ENCODE measurements at regions not wholly inside any gene's neighbourhood (a gene's known extent, or its start where the extent isn't known, plus 50 kb on each side); places are given as distances from the start of the nearest gene placed in this dataset.
"Not testable (repeated sequence)": the region's sequence is repeated elsewhere in the genome, so short reads cannot be mapped to it uniquely, and the experiment has no call there.

DNA sequence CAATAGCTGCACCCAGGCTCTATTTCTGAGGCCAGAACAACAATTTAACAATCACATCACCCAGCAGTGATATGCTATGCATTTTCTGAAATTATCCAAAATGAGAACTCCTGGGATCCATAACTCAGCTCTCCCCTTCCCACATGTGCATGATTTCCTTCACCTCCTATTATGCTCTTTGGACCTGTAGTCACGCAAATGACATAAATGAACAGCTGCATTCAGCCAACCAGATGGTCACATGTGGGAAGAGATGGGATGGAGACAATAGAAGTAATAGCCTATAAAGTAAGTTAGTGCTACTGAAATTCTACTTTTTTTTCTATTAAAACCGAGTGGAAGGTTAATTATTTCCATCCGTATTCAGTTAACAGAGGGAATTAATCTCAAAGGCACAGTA lies 662.1 kb upstream of the ID4 start:
- no peaks in the 10 kb centered on the region for H3K4me1 Mint-ChIP-seq (ENCODE audit: low read depth)
- no peak for DNase-seq (ENCODE audit: low spot score)
- peaks cover 12% of the 10 kb centered on the region for H3K9me3 Mint-ChIP-seq
- intact Hi-C loops (cut with micrococcal nuclease): no loop called here
- H3K4me3 Mint-ChIP-seq: no peak overlapping the region
- H3K27me3 Mint-ChIP-seq (ENCODE audit: insufficient read depth): no peaks in the 10 kb centered on the region
- H3K27ac Mint-ChIP-seq: no peak overlapping the region
- H3K36me3 Mint-ChIP-seq (ENCODE audit: low read depth): no peaks in the 10 kb centered on the region

DNA sequence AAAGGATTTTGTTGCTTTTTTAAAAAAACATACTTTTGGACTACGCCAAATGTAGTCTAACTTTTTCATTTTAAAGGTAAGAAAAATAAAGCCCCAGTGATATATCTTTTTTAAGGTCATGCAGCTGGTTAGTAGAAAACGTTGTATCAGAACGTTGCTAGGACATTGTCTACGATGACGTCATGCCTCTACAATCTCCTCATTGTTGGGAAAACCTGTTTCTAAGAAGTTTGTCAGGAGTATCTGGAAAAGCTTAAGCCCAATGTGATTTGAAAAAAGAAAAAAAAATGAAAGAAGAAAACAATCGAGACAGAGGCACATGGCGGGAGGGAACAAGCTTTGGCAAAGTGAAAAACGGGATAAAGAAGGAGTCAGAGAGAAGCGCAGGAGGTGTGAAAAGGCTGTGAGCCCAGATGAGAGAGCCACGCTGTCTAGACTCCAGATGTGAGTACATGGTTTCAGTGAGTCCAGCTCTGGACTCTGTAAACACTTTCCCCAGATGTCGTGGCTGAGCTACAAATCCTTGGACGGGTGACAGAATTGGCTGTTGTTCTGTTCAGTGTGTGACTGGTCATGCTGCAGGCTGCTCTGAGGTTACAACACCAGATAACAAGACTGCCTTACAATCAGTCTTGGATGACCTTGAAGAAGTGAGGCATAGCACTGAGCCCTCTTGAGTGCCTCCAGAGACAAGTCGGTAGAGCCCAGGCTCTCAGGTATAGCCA lies 656.7 kb upstream of the ID4 start:
- intact Hi-C loops (cut with micrococcal nuclease): no loop called here
- no peaks in the 10 kb centered on the region for H3K36me3 Mint-ChIP-seq (ENCODE audit: low read depth)
- peaks cover 14% of the 10 kb centered on the region for H3K9me3 Mint-ChIP-seq
- DNase-seq (ENCODE audit: low spot score): no peak
- H3K4me1 Mint-ChIP-seq (ENCODE audit: low read depth): no peaks in the 10 kb centered on the region
- H3K27ac Mint-ChIP-seq: no peak overlapping the region
- no peaks in the 10 kb centered on the region for H3K27me3 Mint-ChIP-seq (ENCODE audit: insufficient read depth)
- H3K4me3 Mint-ChIP-seq: no peak overlapping the region

GRCh38 chr6:19181211-19181610 lies 656.0 kb upstream of the ID4 start:
- H3K4me3 Mint-ChIP-seq: no peak overlapping the region
- no peaks in the 10 kb centered on the region for H3K4me1 Mint-ChIP-seq (ENCODE audit: low read depth)
- H3K27me3 Mint-ChIP-seq (ENCODE audit: insufficient read depth): no peaks in the 10 kb centered on the region
- no peak for DNase-seq (ENCODE audit: low spot score)
- H3K9me3 Mint-ChIP-seq: peaks cover 14% of the 10 kb centered on the region
- intact Hi-C loops (cut with micrococcal nuclease): no loop called here
- H3K27ac Mint-ChIP-seq: no peak overlapping the region
- H3K36me3 Mint-ChIP-seq (ENCODE audit: low read depth): no peaks in the 10 kb centered on the region

DNA sequence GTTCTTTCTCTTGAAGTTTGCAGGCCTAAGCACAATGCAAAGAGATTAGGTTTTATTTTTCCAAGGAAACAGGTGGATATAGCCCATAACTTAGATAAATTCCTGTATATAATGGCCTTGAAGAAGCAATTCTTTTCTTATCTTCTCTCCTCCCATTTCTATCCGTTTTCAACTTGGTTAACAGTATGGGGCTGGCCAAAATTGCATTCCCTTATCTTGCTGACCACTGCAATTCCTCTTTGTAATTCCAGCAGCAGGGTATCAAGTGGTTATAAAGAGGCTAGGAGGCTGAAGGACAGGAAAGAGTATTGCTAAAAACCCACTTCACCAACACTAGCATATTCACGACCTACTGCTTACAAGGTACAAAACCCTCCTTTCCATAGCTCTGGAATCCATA lies 643.5 kb upstream of the ID4 start:
- H3K36me3 Mint-ChIP-seq (ENCODE audit: low read depth): no peaks in the 10 kb centered on the region

DNA sequence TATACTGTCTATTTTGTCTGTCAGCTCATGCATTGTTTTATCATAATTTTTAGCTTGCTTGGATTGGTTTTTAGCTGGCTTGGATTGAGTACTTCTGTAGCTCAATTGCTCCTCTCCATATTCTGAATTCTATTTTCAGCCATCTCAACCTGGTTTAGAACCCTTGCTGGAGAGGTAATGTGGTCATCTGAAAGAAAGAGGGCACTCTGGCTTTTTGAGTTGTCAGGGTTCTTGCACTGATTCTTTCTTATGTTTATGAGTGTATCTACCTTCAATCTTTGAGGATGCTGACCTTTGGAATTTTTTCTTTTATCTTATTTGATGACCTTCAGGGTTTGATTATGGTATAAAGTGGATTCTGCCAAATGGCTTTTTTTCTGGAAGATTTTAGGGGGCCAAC lies 632.7 kb upstream of the ID4 start:
- Mint-ChIP-seq H3K9me3 (peaks cover 10% of the 10 kb centered on the region), H3K36me3 (ENCODE audit: low read depth) (no peaks in the 10 kb centered on the region)
- no peak for DNase-seq (ENCODE audit: low spot score)

More for the DNA sequence above, 643.5 kb upstream of the ID4 start:
- Mint-ChIP-seq H3K4me3 (no peak overlapping the region), H3K27me3 (ENCODE audit: insufficient read depth) (no peaks in the 10 kb centered on the region), H3K9me3 (no peaks in the 10 kb centered on the region), H3K4me1 (ENCODE audit: low read depth) (no peaks in the 10 kb centered on the region), H3K27ac (no peak overlapping the region)
- intact Hi-C loops (cut with micrococcal nuclease): no loop called here
- no peak for DNase-seq (ENCODE audit: low spot score)

GRCh38 chr6:19205076-19205475 lies 632.1 kb upstream of the ID4 start:
- Mint-ChIP-seq H3K4me3 (no peak overlapping the region), H3K27ac (no peak overlapping the region), H3K9me3 (peaks cover 10% of the 10 kb centered on the region), H3K27me3 (ENCODE audit: insufficient read depth) (no peaks in the 10 kb centered on the region), H3K36me3 (ENCODE audit: low read depth) (no peaks in the 10 kb centered on the region), H3K4me1 (ENCODE audit: low read depth) (no peaks in the 10 kb centered on the region)
- intact Hi-C loops (cut with micrococcal nuclease): no loop called here
- no peak for DNase-seq (ENCODE audit: low spot score)

More for the DNA sequence above, 632.7 kb upstream of the ID4 start:
- intact Hi-C loops (cut with micrococcal nuclease): no loop called here
- H3K4me3 Mint-ChIP-seq: no peak overlapping the region
- no peak overlapping the region for H3K27ac Mint-ChIP-seq
- H3K4me1 Mint-ChIP-seq (ENCODE audit: low read depth): no peaks in the 10 kb centered on the region
- no peaks in the 10 kb centered on the region for H3K27me3 Mint-ChIP-seq (ENCODE audit: insufficient read depth)

- DNase-seq (ENCODE audit: low spot score): no peak
- intact Hi-C loops (cut with micrococcal nuclease): no loop called here
- no peaks in the 10 kb centered on the region for H3K36me3 Mint-ChIP-seq (ENCODE audit: low read depth)
- no peaks in the 10 kb centered on the region for H3K9me3 Mint-ChIP-seq
- no peak overlapping the region for H3K27ac Mint-ChIP-seq
- H3K4me1 Mint-ChIP-seq (ENCODE audit: low read depth): no peaks in the 10 kb centered on the region
- H3K4me3 Mint-ChIP-seq: no peak overlapping the region
- no peaks in the 10 kb centered on the region for H3K27me3 Mint-ChIP-seq (ENCODE audit: insufficient read depth)
Observed at GRCh38 chr6:19209202-19209601, 628.0 kb upstream of the ID4 start.

GRCh38 chr6:19210849-19211590 lies 626.1 kb upstream of the ID4 start:
- intact Hi-C loops (cut with micrococcal nuclease): loop anchor here (5.0 kb wide), 1 partner anchor 614 kb away; no protein-coding TSS in a partner anchor
- Mint-ChIP-seq H3K27ac (no peak overlapping the region), H3K9me3 (no peaks in the 10 kb centered on the region), H3K36me3 (ENCODE audit: low read depth) (no peaks in the 10 kb centered on the region), H3K4me1 (ENCODE audit: low read depth) (no peaks in the 10 kb centered on the region), H3K4me3 (no peak overlapping the region), H3K27me3 (ENCODE audit: insufficient read depth) (no peaks in the 10 kb centered on the region)
- DNase-seq (ENCODE audit: low spot score): no peak

GRCh38 chr6:19214231-19214630 lies 622.9 kb upstream of the ID4 start:
- intact Hi-C loops (cut with micrococcal nuclease): loop anchor here (5.0 kb wide), 1 partner anchor 617 kb away; no protein-coding TSS in a partner anchor

GRCh38 chr6:19219931-19220330 lies 617.2 kb upstream of the ID4 start:
- H3K36me3 Mint-ChIP-seq (ENCODE audit: low read depth): no peaks in the 10 kb centered on the region
- peaks cover 4% of the 10 kb centered on the region for H3K9me3 Mint-ChIP-seq
- H3K27ac Mint-ChIP-seq: no peak overlapping the region
- intact Hi-C loops (cut with micrococcal nuclease): no loop called here
- H3K4me3 Mint-ChIP-seq: no peak overlapping the region
- DNase-seq (ENCODE audit: low spot score): no peak
- H3K27me3 Mint-ChIP-seq (ENCODE audit: insufficient read depth): no peaks in the 10 kb centered on the region
- no peaks in the 10 kb centered on the region for H3K4me1 Mint-ChIP-seq (ENCODE audit: low read depth)

More at GRCh38 chr6:19214231-19214630, 622.9 kb upstream of the ID4 start:
- Mint-ChIP-seq H3K9me3 (no peaks in the 10 kb centered on the region), H3K27ac (no peak overlapping the region), H3K4me3 (no peak overlapping the region), H3K27me3 (ENCODE audit: insufficient read depth) (no peaks in the 10 kb centered on the region), H3K36me3 (ENCODE audit: low read depth) (no peaks in the 10 kb centered on the region), H3K4me1 (ENCODE audit: low read depth) (no peaks in the 10 kb centered on the region)
- no peak for DNase-seq (ENCODE audit: low spot score)

GRCh38 chr6:19231878-19232561 lies 605.1 kb upstream of the ID4 start:
- H3K4me1 Mint-ChIP-seq (ENCODE audit: low read depth): no peaks in the 10 kb centered on the region
- DNase-seq (ENCODE audit: low spot score): no peak
- H3K27me3 Mint-ChIP-seq (ENCODE audit: insufficient read depth): no peaks in the 10 kb centered on the region
- no peaks in the 10 kb centered on the region for H3K36me3 Mint-ChIP-seq (ENCODE audit: low read depth)
- no peaks in the 10 kb centered on the region for H3K9me3 Mint-ChIP-seq
- H3K27ac Mint-ChIP-seq: no peak overlapping the region
- intact Hi-C loops (cut with micrococcal nuclease): no loop called here
- no peak overlapping the region for H3K4me3 Mint-ChIP-seq

DNA sequence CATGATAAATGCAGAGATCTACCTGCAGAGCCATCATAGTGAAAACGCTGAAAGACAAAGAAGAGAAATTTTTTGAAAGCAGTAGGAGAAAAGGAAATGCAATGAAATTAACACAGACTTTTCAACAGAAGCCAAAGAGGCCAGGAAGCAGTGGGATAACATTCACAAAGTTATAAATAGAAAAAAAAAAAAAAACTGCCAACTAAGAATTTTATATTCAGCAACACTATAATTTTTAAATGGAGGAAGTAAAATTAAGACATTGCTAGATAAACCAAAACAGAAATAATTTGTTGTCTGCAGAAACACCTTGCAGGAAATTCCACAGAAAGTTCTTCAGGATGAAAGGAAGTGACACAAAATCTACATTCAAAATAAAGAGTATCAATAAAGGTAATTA lies 591.5 kb upstream of the ID4 start:
- Mint-ChIP-seq H3K36me3 (ENCODE audit: low read depth) (no peaks in the 10 kb centered on the region), H3K27ac (no peak overlapping the region), H3K9me3 (peaks cover 42% of the 10 kb centered on the region), H3K4me3 (no peak overlapping the region), H3K4me1 (ENCODE audit: low read depth) (no peaks in the 10 kb centered on the region), H3K27me3 (ENCODE audit: insufficient read depth) (no peaks in the 10 kb centered on the region)
- intact Hi-C loops (cut with micrococcal nuclease): no loop called here
- no peak for DNase-seq (ENCODE audit: low spot score)

GRCh38 chr6:19247181-19247580 lies 590.0 kb upstream of the ID4 start:
- H3K27ac Mint-ChIP-seq; H3K36me3 Mint-ChIP-seq (ENCODE audit: low read depth); intact Hi-C loops (cut with micrococcal nuclease); H3K4me3 Mint-ChIP-seq; H3K4me1 Mint-ChIP-seq (ENCODE audit: low read depth); DNase-seq (ENCODE audit: low spot score); H3K27me3 Mint-ChIP-seq (ENCODE audit: insufficient read depth): not testable (repeated sequence)
- peaks cover 31% of the 10 kb centered on the region for H3K9me3 Mint-ChIP-seq

Data from activated T-helper 1 cell treated with anti-CD3 and anti-CD28 coated beads, Interleukin-12 subunit alpha, Interleukin-12 subunit beta, Interleukin-2, Interleukin-4 antibody, amounts not matched to agents 30 ng/mL and 10 ng/mL and 1 ng/mL, durations not matched to agents 14 hours and 24 hours and 36 hours (primary cell).